C4-2B (cell line): ENCODE measurements at regions not wholly inside any gene's neighbourhood (a gene's known extent, or its start where the extent isn't known, plus 50 kb on each side); places are given as distances from the start of the nearest gene placed in this dataset.
"Not testable (repeated sequence)": the region's sequence is repeated elsewhere in the genome, so short reads cannot be mapped to it uniquely, and the experiment has no call there.

Source experiments
- H3K27ac ChIP-seq: fragments of 450-650 bp; 2 replicates; pipeline ENCODE4 v1.5.1; 2017
- ZFX ChIP-seq: fragments of 450-650 bp; IDR thresholded peaks from 2 replicates; pipeline ENCODE4 v1.6.1; 2017
- TF ChIP-seq, protein P1 (sequence below): fragments of 450-650 bp; conservative IDR thresholded peaks from 2 replicates; pipeline ENCODE4 v1.5.1; 2017; ENCODE audit warnings: mild to moderate bottlenecking

DNA sequence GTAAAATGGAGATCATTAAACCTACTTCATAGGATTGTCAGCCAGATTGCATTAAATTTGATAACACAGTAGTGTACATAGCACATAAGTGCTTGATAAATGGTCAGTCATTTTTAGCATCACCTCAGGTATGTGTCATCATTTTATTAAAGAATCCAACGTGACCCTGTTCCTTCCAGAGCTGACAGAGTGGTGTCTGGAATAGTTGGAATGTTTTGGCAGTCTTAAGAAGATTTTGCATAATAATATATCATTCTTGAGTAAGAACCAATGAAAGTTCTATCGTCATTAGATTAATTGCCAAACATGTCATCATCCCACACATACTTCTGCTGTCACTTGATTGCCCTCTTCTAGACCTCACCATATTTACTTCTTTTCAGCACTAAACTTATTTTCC is 451.4 kb upstream of the POM121L12 start:
- H3K27ac ChIP-seq, result no peak overlapping the region
- TF ChIP-seq, protein P1, sequence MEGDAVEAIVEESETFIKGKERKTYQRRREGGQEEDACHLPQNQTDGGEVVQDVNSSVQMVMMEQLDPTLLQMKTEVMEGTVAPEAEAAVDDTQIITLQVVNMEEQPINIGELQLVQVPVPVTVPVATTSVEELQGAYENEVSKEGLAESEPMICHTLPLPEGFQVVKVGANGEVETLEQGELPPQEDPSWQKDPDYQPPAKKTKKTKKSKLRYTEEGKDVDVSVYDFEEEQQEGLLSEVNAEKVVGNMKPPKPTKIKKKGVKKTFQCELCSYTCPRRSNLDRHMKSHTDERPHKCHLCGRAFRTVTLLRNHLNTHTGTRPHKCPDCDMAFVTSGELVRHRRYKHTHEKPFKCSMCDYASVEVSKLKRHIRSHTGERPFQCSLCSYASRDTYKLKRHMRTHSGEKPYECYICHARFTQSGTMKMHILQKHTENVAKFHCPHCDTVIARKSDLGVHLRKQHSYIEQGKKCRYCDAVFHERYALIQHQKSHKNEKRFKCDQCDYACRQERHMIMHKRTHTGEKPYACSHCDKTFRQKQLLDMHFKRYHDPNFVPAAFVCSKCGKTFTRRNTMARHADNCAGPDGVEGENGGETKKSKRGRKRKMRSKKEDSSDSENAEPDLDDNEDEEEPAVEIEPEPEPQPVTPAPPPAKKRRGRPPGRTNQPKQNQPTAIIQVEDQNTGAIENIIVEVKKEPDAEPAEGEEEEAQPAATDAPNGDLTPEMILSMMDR, result no peak
- TF ChIP-seq ZFX, result no peak

DNA sequence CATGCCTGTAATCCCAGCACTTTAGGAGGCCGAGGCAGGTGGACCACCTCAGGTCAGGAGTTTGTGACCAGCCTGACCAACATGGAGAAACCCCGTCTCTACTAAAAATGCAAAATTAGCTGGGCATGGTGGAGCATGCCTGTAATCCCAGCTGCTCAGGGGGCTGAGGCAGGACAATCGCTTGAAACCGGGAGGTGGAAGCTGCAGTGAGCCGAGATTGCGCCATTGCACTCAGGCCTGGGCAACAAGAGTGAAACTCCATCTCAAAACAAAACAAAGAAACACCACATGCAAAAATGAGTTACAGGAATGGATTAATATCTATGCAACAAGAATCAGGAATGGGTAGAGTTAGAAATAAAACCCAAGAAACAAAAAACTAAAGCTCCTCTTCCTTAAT is 462.3 kb upstream of the POM121L12 start:
- not testable (repeated sequence) for H3K27ac ChIP-seq

DNA sequence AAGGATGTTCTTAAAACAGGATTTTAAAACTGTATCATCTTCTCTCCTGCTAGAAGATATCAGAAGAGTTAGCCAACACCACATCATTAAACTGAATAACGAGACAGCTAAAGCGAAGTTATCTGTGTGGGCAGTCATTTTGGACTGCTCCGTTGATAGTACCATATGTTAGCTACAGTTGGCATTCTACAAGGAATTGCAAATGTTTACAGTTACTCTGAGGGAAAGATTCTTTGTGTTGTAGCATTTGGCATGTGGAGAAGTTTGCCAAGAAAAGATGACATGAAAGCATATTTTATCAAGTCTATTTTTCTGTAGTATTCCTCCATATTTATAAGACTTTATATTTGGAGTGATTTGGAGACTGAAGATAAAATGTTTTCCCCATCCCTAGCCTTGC is 464.4 kb upstream of the POM121L12 start:
- TF ChIP-seq, protein P1, result no peak
- no peak overlapping the region for H3K27ac ChIP-seq

DNA sequence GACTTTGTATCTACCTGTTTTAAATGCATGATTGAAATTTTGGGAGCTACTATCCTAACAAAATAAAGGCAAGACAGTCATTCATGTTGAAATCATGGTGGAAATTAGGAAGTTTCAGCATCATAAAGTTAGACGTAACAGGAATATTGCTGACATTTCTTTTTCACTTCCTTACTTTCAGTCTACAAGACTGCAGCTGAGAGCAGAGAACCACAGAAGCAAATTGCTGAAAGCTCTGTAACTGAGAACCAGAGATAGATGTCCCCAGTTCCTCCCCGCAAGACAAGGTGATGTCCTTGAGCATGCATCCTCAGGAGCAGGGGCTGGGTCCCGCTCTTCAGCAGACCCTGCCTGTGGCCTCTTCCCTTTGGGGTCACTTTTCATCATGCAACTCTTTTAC is 466.3 kb upstream of the POM121L12 start:
- TF ChIP-seq, protein P1, result no peak
- no peak for TF ChIP-seq ZFX
- no peak overlapping the region for H3K27ac ChIP-seq

DNA sequence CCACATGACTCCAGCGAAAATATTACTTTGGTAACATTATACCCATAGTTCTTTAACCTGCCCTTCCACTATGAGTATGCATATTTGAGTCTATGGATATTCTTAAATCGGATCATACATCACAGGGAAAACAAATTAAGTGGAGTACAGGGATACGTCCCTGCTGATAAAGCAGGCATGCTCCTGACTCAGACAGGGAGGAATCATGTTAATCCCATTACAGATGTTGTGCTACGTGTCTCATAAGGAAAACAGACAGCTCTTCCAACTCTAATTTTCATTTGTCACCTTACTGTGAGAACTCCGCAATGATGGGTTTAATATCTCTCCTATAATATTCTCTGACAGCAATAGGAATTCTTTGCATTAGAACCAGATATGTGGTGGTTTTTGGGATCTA is 469.5 kb upstream of the POM121L12 start:
- TF ChIP-seq, protein P1, result no peak
- TF ChIP-seq ZFX, result no peak
- H3K27ac ChIP-seq, result no peak overlapping the region

DNA sequence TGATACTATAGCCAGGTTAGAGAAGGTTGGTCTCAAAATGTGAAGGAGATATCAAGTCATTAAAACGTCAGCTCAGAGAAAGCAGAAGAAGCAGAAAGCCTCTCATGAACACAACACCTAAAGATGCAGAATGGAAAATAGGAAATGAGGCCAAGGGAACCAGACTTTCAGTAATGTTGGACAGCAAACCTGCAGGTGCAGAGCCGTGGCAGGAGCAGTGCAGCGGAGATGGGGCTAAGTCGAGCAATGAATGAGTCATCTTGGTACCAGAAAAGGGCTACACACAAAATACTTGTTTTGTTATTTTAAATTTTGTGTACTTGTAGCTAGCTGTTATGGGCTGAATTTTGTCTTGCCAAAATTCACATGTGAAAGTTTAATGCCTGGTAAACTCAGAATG is 479.6 kb upstream of the POM121L12 start:
- TF ChIP-seq, protein P1, result no peak
- no peak for TF ChIP-seq ZFX
- H3K27ac ChIP-seq, result no peak overlapping the region

DNA sequence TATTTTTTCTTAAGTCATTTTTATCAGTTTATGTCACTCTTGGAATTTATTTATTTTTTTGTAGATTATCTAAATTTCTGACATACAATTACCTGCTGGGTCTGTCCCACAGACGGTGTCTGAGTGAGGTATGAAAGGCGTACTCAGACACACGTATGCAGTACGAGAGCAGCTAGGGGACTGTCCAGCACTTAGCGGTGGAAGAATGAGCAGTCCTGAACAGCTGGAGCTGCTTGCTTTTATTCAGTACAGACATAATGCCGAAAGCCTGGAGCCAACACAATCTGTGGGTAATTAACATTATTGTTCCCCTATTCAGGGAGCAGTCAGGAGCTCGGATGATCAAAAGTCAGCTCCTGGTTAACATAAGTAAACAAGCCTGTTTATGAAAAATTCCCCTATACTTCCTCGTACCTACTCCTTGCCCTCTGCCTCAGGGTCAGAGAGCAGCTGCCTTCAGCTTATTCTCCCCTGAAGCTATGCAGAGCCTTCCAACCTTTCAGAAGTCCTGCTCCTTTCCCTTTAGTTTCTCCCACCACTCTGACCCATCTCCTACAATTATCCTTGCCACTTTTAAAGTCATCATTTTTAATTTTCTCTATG is 488.0 kb upstream of the POM121L12 start:
- no peak for TF ChIP-seq ZFX
- TF ChIP-seq, protein P1, result no peak
- H3K27ac ChIP-seq, result no peak overlapping the region

DNA sequence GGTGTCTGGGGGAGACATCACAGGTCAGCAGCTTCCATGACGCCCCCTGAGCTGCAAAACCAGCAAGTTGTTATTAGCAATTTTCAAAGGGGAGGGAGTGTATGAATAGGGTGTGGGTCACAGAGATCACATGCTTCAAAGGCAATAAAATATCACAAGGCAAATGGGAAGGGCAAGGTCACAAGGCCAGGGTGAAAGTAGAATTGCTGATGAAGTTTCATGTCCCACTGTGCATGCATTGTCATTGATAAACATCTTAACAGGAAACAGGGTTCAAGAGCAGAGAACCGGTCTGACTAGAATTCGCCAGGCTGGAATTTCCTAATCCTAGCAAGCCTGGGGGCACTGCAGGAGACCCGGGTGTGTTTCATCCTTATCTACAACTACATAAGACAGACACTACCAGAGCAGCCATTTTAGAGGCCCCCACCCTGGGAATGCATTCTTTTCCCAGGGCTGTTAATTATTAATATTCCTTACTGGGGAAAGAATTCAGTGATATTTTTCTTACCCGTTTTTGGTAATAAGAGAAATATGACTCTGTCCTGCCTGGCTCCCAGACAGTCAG is 494.2 kb upstream of the POM121L12 start:
- not testable (repeated sequence) for H3K27ac ChIP-seq
